HUES64 (cell line): ENCODE measurements at regions not wholly inside any gene's neighbourhood (a gene's known extent, or its start where the extent isn't known, plus 50 kb on each side); places are given as distances from the start of the nearest gene placed in this dataset.
A peak's percentile ranks its signal among the peaks of the same experiment; 100 is the strongest.

Source experiments
- H3K27ac ChIP-seq: 2 replicates; pipeline ENCODE4 v1.7.0; 2013; ENCODE audit warnings: low read depth, low read length, inconsistent platforms
- H3K27me3 ChIP-seq: 2 replicates; pipeline ENCODE4 v1.6.1; 2013; ENCODE audit warnings: mild to moderate bottlenecking, low read length; ENCODE audit not compliant: insufficient read depth
- H3K36me3 ChIP-seq: 2 replicates; pipeline ENCODE4 v1.6.1; 2013; ENCODE audit warnings: mild to moderate bottlenecking, low read length; ENCODE audit not compliant: insufficient read depth
- H3K4me1 ChIP-seq: 2 replicates; pipeline ENCODE4 v1.6.1; 2013; ENCODE audit warnings: mild to moderate bottlenecking, low read length, moderate library complexity; ENCODE audit not compliant: insufficient read depth
- H3K4me3 ChIP-seq: 2 replicates; pipeline ENCODE4 v1.5.1; 2013; ENCODE audit warnings: mild to moderate bottlenecking, low read length, moderate library complexity
- H3K9ac ChIP-seq: 2 replicates; pipeline ENCODE4 v1.6.1; 2013; ENCODE audit warnings: mild to moderate bottlenecking, low read depth, low read length
- H3K9me3 ChIP-seq: 2 replicates; pipeline ENCODE4 v1.6.1; 2013; ENCODE audit warnings: low read depth, low read length; ENCODE audit not compliant: insufficient read depth
- WGBS: fragments of 150-250, 120-280 bp; methylation state at CpG from one replicate; pipeline ENCODE4 v1.1.7; 2013; ENCODE audit warnings: missing lambda C conversion rate; 5-methylcytosine and 5-hydroxymethylcytosine counted together

DNA sequence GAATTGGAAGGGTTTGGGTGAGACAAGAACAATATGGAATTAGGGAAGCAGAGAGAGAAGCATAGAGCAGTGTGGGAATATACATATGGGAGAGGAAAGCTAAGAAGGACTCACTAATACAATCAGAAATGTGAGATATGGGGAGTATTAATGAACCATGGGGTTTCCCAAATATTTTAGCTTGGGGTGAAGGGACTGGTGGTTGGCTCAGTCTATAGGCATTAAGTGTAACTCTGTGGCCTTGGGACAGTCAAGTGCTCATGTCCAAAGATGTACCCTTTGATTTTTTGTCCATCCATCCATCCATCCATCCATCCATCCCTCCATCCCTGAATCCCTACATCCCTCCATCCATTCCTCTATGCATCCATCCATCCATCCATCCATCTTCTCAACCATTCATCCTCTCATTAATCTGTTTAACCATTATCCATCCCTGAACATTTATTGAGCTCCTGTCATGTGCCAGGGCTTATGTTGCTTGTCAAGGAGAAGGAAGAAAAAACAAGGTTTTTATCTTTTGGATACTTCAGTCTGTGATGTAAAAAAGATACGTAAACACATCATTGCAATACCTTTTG is 263.4 kb upstream of the CHD6 start:
- no peak overlapping the region for H3K4me3 ChIP-seq
- H3K36me3 ChIP-seq, result no peaks in the 10 kb centered on the region
- H3K27me3 ChIP-seq, result no peaks in the 10 kb centered on the region
- H3K4me1 ChIP-seq, result peaks cover 21% of the 10 kb centered on the region; the same call in 1 of the 2 replicates
- WGBS, result no CpG with 5 or more reads among the region's 1 CpG
- H3K9me3 ChIP-seq, result no peaks in the 10 kb centered on the region
- H3K9ac ChIP-seq, result no peak overlapping the region
- H3K27ac ChIP-seq, result no peak overlapping the region

DNA sequence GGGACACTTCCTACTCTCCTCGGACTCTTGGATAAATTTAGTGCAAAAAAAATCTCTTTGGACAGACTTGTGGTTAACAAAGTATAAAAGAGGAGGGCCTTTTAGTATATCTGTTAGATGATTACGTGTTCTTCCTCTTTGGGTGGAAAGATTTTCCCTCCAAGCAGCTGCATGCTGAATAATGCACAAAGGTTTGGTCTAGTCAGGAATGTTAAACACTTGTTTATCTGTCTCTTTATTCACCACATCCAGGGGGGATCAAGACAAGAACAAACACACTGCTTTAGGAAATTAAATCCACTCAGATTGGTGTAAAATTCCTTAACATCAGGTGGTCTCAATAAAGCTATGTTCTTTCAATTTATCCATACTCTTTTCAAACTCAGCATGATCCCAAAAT is 260.9 kb upstream of the CHD6 start:
- Histone ChIP-seq H3K9ac (no peak overlapping the region), H3K27ac (peak overlapping the region; percentile 20; the same call in 1 of the 2 replicates), H3K27me3 (no peaks in the 10 kb centered on the region), H3K4me1 (peaks cover 21% of the 10 kb centered on the region; the same call in 1 of the 2 replicates), H3K9me3 (no peaks in the 10 kb centered on the region), H3K4me3 (no peak overlapping the region), H3K36me3 (no peaks in the 10 kb centered on the region)
- WGBS, result 84% methylated on average over 2 of the region's 2 CpGs

DNA sequence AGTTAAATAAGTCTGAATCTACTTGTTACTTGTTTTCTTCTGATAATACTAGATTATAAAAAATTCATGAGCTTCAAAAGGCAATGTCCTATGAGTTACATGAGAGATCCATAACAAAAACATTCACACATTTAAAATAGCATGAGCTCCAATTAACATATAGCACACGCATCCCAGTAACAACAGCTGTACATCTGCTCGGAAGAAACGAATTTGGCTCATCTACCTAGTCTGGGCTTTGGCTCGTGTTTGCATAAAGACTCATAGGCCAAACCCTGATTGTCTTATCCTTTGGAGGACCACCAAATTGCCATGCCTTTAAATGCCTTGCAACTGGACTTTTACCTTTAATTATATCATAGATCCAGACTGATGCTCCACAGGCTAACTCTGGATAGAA is 259.7 kb upstream of the CHD6 start:
- H3K4me3 ChIP-seq, result no peak overlapping the region
- H3K9me3 ChIP-seq, result no peaks in the 10 kb centered on the region
- no peak overlapping the region for H3K9ac ChIP-seq
- peaks cover 21% of the 10 kb centered on the region; the same call in 1 of the 2 replicates for H3K4me1 ChIP-seq
- no peak overlapping the region for H3K27ac ChIP-seq
- no peaks in the 10 kb centered on the region for H3K36me3 ChIP-seq
- H3K27me3 ChIP-seq, result no peaks in the 10 kb centered on the region
- WGBS, result 93% methylated on average over 4 of the region's 4 CpGs

DNA sequence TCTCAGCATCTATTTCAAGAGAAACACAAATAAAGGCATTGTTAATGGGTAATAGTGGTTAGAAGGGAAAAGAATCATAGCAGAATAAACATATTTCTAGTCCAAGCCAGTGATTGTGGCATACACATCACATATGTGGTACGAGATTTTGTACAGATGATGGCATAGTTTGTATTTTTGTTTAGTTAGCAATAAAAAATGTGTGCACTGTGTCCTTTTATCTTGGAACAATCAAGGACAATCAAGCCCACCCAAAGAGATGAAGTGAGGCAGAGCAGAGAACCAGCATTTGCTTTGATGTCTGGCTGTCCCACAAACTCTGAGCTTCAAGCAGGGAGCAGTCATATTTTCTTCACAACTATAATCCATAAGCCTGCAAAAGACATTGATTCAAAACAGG is 256.5 kb upstream of the CHD6 start:
- Histone ChIP-seq H3K36me3 (no peaks in the 10 kb centered on the region), H3K9ac (no peak overlapping the region), H3K27ac (no peak overlapping the region), H3K27me3 (no peaks in the 10 kb centered on the region), H3K4me1 (peaks cover 17% of the 10 kb centered on the region; the same call in 1 of the 2 replicates), H3K4me3 (no peak overlapping the region), H3K9me3 (0 out of 2 replicates have a peak, but pooled peaks cover 4% of the 10 kb centered on the region)
- 100% methylated on average over 1 of the region's 1 CpG for WGBS

DNA sequence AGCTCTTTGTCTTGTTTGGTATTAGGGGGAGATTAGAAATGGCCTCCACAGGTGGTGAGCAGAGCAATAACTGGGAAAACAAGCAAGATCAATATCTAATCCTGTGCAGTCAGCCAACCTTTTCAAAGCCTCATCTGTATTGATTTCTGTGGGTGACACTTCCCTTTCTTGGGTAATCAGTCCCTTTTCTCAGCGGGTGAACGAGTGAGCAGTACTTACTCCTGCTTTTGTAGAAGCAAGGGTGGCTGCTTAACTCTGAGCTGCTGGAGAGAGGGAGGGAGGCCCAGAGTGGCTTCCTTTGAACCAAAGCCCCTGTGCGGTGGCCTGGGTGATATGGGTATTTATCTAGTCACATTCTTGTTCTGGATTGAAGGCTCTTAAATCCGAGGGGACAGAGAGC is 254.8 kb upstream of the CHD6 start:
- WGBS, result 77% methylated on average over 4 of the region's 4 CpGs
- Histone ChIP-seq H3K4me1 (peaks cover 1% of the 10 kb centered on the region; the same call in 1 of the 2 replicates), H3K9ac (no peak overlapping the region), H3K27ac (no peak overlapping the region), H3K36me3 (no peaks in the 10 kb centered on the region), H3K9me3 (peaks cover 20% of the 10 kb centered on the region; the same call in 1 of the 2 replicates), H3K4me3 (no peak overlapping the region), H3K27me3 (no peaks in the 10 kb centered on the region)

DNA sequence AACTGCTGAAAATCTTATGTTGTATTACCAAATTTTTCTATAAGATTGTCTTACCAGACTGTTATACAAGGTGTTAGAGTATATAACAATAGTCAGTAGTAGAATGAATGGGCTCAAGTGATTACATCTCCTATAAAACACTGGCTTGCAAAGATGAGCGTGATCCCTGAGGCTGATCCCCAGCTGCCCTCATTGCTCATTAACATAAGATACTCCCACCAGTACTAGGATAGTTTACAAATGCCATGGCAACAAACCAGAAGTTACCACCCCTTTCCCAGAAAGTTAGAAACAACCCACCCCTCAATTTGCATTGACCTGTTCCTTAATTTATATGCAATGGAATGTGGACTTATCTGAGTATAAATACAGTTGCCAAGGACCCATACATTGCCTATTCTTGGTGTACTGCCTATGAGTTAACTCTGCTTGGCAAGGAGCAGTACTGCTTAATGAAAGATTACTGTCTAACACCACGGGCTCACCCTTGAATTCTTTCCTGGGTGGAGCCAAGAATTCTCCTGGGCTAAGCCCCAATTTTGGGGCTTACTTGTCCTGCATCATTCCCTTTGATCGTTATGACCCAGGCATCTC is 252.8 kb upstream of the CHD6 start:
- no peaks in the 10 kb centered on the region for H3K4me1 ChIP-seq

DNA sequence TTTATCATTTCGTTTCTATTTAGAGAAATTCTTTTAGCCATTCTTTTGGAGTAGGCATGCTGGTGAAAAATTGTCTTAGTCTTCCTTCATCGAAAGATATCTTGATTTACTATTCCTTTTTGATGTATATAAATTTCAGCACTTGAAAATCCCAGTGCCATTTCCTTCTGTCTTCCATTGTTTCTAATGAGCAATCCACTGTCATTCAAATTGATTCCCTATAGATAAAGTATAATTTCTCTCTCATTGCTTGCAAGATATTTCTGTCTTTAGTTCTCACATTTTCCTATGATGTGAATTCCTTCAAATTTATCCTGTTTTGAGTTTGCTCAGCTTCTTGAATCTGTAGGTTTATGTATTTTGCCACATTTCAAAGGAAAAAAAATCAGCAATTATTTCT is 251.1 kb upstream of the CHD6 start:
- H3K4me3 ChIP-seq, result no peak overlapping the region
- no peaks in the 10 kb centered on the region for H3K27me3 ChIP-seq
- H3K9ac ChIP-seq, result no peak overlapping the region
- no CpG with 5 or more reads among the region's 2 CpGs for WGBS
- H3K36me3 ChIP-seq, result no peaks in the 10 kb centered on the region
- H3K4me1 ChIP-seq, result no peaks in the 10 kb centered on the region
- peaks cover 20% of the 10 kb centered on the region; the same call in 1 of the 2 replicates for H3K9me3 ChIP-seq
- H3K27ac ChIP-seq, result no peak overlapping the region

More for the DNA sequence above, 252.8 kb upstream of the CHD6 start:
- peaks cover 20% of the 10 kb centered on the region; the same call in 1 of the 2 replicates for H3K9me3 ChIP-seq
- no peak overlapping the region for H3K9ac ChIP-seq
- H3K36me3 ChIP-seq, result no peaks in the 10 kb centered on the region
- no peak overlapping the region for H3K27ac ChIP-seq
- H3K27me3 ChIP-seq, result no peaks in the 10 kb centered on the region
- no peak overlapping the region for H3K4me3 ChIP-seq
- WGBS, result 87% methylated on average over 3 of the region's 3 CpGs

DNA sequence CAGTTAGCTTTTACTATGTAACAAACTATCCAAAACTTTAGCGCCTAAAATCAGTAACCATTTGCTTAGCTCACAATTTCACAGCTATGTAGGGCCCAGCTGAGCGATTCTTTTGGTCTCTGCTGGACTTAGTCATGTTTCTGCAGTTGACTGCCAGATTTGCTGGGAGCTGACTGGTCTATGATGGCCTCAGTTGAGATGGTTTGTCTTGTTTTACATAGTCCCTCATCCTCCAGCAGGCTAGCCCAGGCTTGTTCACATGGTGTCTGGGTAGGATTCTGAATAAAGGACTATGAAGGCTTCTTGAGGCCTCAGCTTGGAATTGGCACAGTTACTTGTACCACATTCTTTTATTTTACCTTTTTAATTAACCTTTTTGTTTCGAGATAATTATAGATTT is 247.8 kb upstream of the CHD6 start:
- Histone ChIP-seq H3K27ac (no peak overlapping the region), H3K9me3 (peaks cover 20% of the 10 kb centered on the region; the same call in 1 of the 2 replicates), H3K36me3 (no peaks in the 10 kb centered on the region), H3K27me3 (no peaks in the 10 kb centered on the region), H3K4me1 (peaks cover 9% of the 10 kb centered on the region; the same call in 1 of the 2 replicates), H3K4me3 (no peak overlapping the region), H3K9ac (no peak overlapping the region)
- WGBS, result 90% methylated on average over 2 of the region's 3 CpGs

DNA sequence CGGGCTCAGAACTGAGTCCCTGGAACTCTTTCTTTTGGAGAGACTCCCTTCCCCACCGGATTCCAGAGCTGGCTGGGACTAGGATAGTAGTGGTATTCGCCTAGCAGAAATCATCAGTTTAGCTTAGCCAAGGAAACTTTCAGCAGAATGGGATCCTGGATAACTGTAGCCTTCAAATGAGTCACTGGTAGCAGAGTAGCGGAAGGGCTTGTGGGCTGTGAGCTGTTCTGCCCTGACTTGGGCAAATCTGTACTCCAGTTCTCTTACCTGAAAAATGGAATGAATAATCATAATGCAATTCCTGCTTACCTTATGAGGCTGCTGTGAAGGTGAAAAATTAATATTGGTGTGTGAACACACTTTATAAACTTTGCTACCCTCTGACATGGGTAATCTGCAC is 244.3 kb upstream of the CHD6 start:
- 80% methylated on average over 4 of the region's 4 CpGs for WGBS
- H3K4me3 ChIP-seq, result no peak overlapping the region
- peaks cover 3% of the 10 kb centered on the region; the same call in 1 of the 2 replicates for H3K9me3 ChIP-seq
- H3K4me1 ChIP-seq, result peaks cover 9% of the 10 kb centered on the region; the same call in 1 of the 2 replicates
- no peaks in the 10 kb centered on the region for H3K27me3 ChIP-seq
- H3K27ac ChIP-seq, result no peak overlapping the region
- H3K36me3 ChIP-seq, result no peaks in the 10 kb centered on the region
- no peak overlapping the region for H3K9ac ChIP-seq

DNA sequence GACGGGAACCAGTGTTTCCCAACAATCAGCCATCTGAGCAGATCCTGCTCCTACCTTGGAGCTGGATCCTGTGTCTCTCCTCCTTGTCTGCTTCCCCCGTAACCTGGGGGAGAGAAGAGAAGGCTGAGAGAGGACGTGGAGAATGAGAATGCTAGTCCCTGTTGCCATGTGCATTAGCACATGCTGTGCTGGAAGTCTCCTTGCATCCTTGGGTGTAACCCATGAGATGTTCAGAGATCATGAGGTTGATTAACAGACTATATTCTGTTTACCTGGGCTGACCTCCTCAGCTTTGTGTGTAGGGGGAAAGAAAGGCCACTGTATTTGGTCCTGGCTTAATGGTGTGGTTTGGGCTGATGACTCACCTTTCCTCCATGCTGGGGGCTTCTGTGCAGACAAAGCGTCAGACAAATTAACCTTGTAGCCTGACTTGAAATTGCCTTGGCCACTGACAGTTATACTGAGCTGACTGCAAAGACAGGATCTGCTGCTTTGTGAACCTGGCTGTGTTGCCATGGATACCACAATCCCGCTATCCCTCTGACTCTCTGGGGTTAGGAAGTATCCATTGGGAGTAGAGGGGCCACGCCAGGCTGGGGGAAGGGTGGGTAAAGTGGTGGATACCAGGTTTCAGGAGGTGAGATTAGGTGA is 243.7 kb upstream of the CHD6 start:
- Histone ChIP-seq H3K9ac (no peak overlapping the region), H3K4me3 (no peak overlapping the region), H3K36me3 (no peaks in the 10 kb centered on the region), H3K9me3 (peaks cover 3% of the 10 kb centered on the region; the same call in 1 of the 2 replicates), H3K4me1 (peaks cover 9% of the 10 kb centered on the region; the same call in 1 of the 2 replicates), H3K27me3 (no peaks in the 10 kb centered on the region), H3K27ac (no peak overlapping the region)
- WGBS, result 68% methylated on average over 6 of the region's 6 CpGs

DNA sequence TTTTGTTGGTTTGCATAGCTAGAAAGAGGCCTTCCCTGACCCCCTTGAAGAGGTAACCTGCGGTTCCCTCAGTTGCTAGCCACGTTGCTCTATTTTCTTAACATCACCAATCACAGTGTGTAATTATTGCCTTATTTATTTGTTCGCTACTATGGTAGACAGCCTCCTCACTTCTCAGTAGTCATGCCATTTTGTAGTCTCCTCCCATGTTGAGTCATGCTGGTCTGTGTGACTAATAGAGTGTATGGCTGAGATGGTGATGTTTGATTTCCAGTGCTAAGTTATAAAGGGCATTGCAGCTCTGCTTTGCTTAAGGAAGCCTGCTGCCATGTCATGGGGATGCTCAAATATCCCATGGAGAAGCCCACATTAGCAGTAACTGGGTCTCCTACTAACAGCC is 236.6 kb upstream of the CHD6 start:
- Histone ChIP-seq H3K36me3 (no peaks in the 10 kb centered on the region), H3K4me1 (peaks cover 14% of the 10 kb centered on the region; the same call in 1 of the 2 replicates), H3K27ac (no peak overlapping the region), H3K9me3 (peaks cover 3% of the 10 kb centered on the region; the same call in 1 of the 2 replicates), H3K9ac (no peak overlapping the region), H3K4me3 (no peak overlapping the region), H3K27me3 (no peaks in the 10 kb centered on the region)
- 90% methylated on average over 3 of the region's 3 CpGs for WGBS
